Fibroblast of skin of abdomen (primary cell): ENCODE measurements at regions not wholly inside any gene's neighbourhood (a gene's known extent, or its start where the extent isn't known, plus 50 kb on each side); places are given as distances from the start of the nearest gene placed in this dataset.

Source experiments
- DNase-seq: peaks from one replicate; pipeline ENCODE4 v3.0.0-alpha.2; 2013

GRCh38 chr11:70501051-70501901 lies 102.9 kb downstream of the CTTN start:
- no peak for DNase-seq

- DNase-seq = no peak
These were observed 103.7 kb downstream of the CTTN start for GRCh38 chr11:70501933-70502540.

GRCh38 chr11:70502677-70503467 lies 104.5 kb downstream of the CTTN start:
- no peak for DNase-seq

- no peak for DNase-seq
These were observed 105.3 kb downstream of the CTTN start for GRCh38 chr11:70503468-70504221.

DNA sequence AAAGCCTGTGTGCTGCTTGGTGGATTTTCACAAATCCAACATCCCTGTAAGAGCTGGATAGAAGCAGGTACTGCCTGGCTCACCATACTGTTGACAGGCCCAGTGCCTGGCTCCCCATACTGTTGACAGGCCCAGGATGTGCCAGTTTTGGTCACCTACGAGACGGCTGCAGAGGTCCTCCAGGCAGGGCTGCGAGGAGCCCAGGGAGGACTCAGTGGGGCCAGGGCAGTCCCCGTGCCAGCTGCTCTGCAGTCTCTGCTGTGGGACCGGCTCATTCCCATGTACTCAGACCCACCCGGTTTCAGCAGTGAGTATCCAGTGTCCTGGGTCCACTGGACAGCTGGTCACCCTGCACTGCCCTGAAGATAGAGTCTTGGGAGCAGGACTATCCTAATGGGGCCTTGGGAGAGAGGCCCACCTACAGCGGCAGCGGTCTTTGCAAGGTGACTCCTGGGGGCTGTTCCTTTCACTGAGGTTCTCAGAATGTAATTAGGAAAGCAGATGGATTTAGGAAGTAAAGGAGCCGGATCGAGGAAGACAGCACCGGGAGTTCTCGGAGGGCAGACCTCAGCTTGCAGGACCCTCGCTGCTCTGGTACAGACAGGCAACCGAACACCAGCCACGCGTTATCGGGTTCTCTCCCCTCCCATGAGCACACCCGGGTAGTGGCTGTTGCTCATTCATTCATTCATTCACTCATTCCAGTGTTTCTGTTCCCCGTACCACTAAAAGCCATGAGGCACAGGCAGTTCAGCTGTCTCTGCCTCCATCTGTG lies 106.1 kb downstream of the CTTN start:
- no peak for DNase-seq

- DNase-seq = no peak
These were observed 107.0 kb downstream of the CTTN start for GRCh38 chr11:70505331-70505731.

- DNase-seq = no peak
These were observed 107.7 kb downstream of the CTTN start for GRCh38 chr11:70505761-70506657.

- no peak for DNase-seq
These were observed 108.3 kb downstream of the CTTN start for GRCh38 chr11:70506658-70506970.

DNA sequence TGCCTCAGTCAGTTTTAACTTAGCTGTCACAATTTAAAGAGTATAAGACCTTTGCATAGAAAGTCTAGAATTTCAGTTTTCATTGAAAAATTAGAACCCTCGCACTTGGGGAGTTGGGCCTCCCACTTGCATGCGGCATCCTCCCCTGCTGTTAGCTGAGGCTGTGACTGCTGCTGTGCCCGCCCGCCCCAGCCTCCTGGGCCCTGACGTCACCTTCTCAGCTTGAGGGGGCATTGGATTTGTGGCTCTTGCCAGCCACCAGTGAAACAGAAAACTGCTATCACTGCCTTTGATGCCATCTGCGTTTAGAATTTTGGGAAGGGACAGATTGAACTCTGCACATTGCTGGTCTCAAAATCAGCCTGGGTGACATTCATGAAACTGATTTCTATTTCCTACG lies 108.7 kb downstream of the CTTN start:
- DNase-seq = no peak

GRCh38 chr11:70507466-70508230 lies 109.3 kb downstream of the CTTN start:
- DNase-seq = no peak

- no peak for DNase-seq
These were observed 109.8 kb downstream of the CTTN start for GRCh38 chr11:70508231-70508480.

DNA sequence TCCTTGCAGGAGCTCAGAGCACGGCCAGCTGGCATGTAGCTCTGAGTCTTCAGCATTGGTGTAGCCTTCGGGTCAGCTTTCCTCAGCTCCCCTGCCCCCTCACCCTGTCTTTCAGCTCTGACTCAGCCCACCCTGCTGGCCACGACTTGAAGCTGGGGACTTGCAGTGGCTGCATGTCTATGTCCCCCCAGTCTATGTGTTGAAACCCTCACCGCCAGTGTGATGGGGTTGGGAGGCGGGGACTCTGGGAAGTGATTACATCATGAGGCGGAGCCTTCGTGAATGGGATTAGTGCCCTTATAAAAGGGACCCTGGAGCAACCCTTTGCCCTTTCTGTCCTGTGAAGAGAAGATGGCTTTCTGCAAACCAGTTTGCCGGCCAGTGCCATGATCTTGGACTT lies 111.1 kb downstream of the CTTN start:
- DNase-seq = no peak

GRCh38 chr11:70510106-70510505 lies 111.8 kb downstream of the CTTN start:
- no peak for DNase-seq

DNA sequence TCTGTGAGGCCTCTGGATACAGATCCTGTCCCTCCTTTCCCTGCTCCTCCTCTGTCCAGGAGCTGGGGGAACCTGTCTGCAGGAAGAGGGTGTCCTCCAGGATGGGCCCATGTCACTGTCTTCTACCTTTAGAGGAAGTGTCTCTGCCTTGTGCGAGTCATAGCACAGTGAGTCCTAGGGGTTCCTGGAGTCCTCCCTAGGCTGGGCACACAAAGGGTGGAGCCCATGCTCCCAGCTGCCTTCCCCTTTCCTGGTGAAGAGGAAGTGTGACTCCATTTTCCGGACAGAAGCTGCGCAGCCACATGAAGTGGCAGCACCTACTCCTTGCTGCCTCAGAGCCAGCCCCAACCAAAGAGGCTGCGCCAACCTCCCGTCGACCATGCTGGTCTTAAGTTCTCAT lies 112.2 kb downstream of the CTTN start:
- no peak for DNase-seq

- no peak for DNase-seq
These were observed 113.0 kb downstream of the CTTN start for GRCh38 chr11:70511345-70511744.

DNA sequence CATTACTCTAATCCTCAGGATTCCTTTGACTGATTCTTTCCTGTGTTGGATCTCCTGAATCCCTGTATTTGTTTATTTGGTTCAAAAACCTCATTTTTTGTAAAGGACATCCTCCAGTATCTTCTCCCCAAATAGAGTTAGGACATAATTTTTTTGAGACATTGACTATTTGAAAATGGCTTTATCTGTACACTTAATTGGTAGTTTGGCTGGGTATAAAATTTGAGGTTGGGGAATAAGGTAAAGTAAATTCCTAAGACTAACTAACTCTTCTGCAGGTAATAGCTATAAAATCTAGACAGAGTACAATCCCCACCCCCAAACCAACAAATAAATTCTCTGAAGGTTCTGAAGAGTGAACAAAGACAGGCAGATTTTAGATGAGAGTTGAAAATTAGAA lies 114.4 kb downstream of the CTTN start:
- DNase-seq = no peak

DNA sequence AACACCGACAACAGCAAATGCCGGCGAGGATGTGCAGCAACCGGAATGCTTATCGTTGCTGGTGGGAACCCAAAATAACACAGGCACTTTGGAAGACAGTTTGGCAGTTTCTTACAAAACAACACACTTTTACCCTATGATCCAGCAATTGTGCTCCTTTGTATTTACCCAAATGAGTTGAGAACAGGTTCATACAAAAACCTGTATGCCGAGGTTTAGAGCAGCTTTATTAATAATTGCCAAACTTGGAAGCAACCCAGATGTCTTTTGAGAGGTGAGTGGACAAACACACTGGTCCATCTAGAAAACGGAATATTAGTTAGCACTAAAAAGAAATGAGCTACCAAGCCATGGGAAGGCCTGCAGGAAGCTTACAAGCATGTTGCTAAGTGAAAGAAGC lies 118.9 kb downstream of the CTTN start:
- no peak for DNase-seq

DNA sequence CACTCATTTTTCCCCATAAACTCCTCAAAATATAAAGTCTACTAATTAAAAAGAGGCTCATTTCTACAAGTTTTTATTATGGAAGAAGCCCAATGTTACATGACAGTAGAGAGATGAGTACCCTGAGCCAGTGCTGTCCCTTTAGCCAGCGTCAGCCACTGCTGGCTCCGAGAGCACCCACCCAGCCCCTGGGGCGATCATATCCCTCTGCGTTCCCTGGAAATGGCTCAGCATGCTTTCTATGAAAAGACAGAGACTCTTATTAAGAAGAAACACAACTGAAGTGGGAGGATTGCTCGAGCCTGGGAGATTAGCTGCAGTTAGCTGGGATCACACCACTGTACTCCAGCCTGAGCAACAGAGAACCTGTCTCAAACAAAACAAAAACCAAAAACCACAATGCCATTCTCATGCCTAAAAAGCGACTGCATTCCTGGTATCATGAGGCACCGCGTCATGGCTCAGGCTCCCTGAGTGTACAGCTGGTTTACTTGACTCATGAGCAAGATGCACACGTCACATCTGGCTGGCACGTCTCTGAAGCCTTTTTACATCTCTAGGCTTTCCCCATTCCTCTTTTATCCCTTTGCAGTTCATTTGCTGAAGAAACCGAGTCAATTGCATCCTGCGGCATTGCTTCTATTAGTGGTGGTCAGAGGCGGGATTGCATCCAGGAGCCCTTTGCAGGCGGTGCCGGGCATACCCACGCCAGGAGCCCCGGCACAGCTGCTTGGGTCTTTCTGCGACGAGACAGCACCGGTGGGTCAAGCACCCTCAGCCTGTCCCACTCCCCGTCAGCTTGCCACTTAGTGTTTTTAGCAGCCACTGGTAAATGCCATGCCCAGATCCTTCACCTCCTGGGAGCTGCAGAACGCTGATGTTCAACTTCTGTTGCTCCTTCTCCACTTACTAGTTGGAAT lies 119.9 kb downstream of the CTTN start:
- peak; percentile 72 for DNase-seq

DNA sequence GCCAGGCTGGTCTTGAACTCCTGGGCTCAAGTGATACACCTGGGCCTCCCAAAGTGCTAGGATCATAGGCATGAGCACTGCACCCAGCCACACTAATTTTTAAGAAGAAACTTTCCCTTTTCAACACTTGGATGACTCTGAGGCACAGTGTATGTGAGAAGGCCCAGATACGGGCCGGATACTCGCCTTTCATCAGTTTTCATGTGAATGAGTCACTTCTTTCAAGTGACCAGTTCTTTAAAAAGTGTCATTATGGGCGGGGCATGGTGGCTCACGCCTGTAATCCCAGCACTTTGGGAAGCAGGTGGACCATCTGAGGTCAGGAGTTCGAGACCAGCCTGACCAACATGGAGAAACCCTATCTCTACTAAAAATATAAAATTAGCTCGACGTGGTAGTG lies 120.8 kb downstream of the CTTN start:
- no peak for DNase-seq
